HepG2 (cell line): ENCODE measurements at regions not wholly inside any gene's neighbourhood (a gene's known extent, or its start where the extent isn't known, plus 50 kb on each side); places are given as distances from the start of the nearest gene placed in this dataset.

Experiments used
- ATAC-seq: fragments of 200-7000 bp; cut with Tn5 transposase; 3 replicates; pipeline ENCODE4 v1.9.1; 2020; ENCODE audit warnings: mild to moderate bottlenecking, moderate library complexity
- BruUV-seq: library from RNA; stranded (reverse); fragments of 400-500 nt; replicated peaks from 2 replicates; lab custom pipeline; 2021; lab: Mats Ljungman, UMichigan
- CTCF ChIA-PET: fragments of 300-600 bp; formaldehyde crosslinking; extraction: SDS; loops from one replicate; lab custom pipeline; 2021; ENCODE audit warnings: low total read pairs, inconsistent platforms, low intra/inter-chr PET ratio; lab: Yijun Ruan, JAX
- POLR2A ChIA-PET: fragments of 350-600 bp; sonication (Branson Sonifier 250); formaldehyde crosslinking; loops from one replicate; lab custom pipeline; 2020; ENCODE audit warnings: antibody characterized with exemption, inconsistent platforms; lab: Yijun Ruan, JAX
- DNase-seq: peaks from one replicate; pipeline ENCODE4 v3.0.0-alpha.2; 2015; ENCODE audit warnings: low spot score
- FAIRE-seq: peaks from 3 replicates; lab custom pipeline; 2011; peaks lifted over from hg19 to GRCh38; lab: Jason Lieb, UNC
- H2AFZ ChIP-seq: one replicate; pipeline ENCODE4 v1.6.1; 2011; ENCODE audit warnings: low read length, inconsistent platforms
- H3K27ac ChIP-seq: fragments of 300-600 bp; 3 replicates; pipeline ENCODE4 v1.8.0; 2011; ENCODE audit warnings: mixed run types, mild to moderate bottlenecking, mixed read lengths, low read length, inconsistent platforms; ENCODE audit not compliant: insufficient read depth; ENCODE audit errors: extremely low read length
- H3K27me3 ChIP-seq, 2 experiments: fragments of 200-600 bp in 1 of 2; 2 replicates in 1 of 2; 3 replicates in 1 of 2; pipeline versions ENCODE4 v1.6.0 to v1.8.0; 2011; ENCODE audit warnings: low read length in 2 of 2, mild to moderate bottlenecking in 2 of 2, moderate library complexity in 2 of 2, inconsistent platforms in 1 of 2; ENCODE audit not compliant: insufficient read depth in 2 of 2, control insufficient read depth in 1 of 2
- H3K36me3 ChIP-seq, 2 experiments: fragments of 200-600 bp in 1 of 2; replicated peaks in 1 of 2; 2 replicates in 1 of 2; 3 replicates in 1 of 2; pipeline versions ENCODE4 v1.5.1 to v1.8.0; 2011; ENCODE audit warnings: low read length in 2 of 2, inconsistent platforms in 1 of 2; ENCODE audit not compliant: insufficient read depth in 2 of 2, control insufficient read depth in 1 of 2
- H3K4me1 ChIP-seq: 2 replicates; pipeline ENCODE4 v1.5.1; 2012; ENCODE audit warnings: low read length, inconsistent platforms; ENCODE audit not compliant: insufficient read depth
- H3K4me2 ChIP-seq: 2 replicates; pipeline ENCODE4 v1.6.0; 2011; ENCODE audit warnings: low read depth, low read length, inconsistent platforms
- H3K4me3 ChIP-seq, 3 experiments: fragments of 200-600 bp in 1 of 3; sonication (generic), shearing (Covaris generic) in 1 of 3; replicated peaks in 1 of 3; 2 replicates each; pipeline ENCODE4 v1.5.1; 2011 to 2016; ENCODE audit warnings: low read length in 3 of 3, inconsistent platforms in 2 of 3, low read depth in 2 of 3, mild to moderate bottlenecking in 2 of 3, control low read depth in 1 of 3, mixed read lengths in 1 of 3; ENCODE audit not compliant: insufficient read depth in 1 of 3
- H3K79me2 ChIP-seq: one replicate; pipeline ENCODE4 v1.6.1; 2011; ENCODE audit warnings: low read length, inconsistent platforms; ENCODE audit not compliant: insufficient read depth
- H3K9ac ChIP-seq: 2 replicates; pipeline ENCODE4 v1.6.0; 2011; ENCODE audit warnings: mild to moderate bottlenecking, low read depth, low read length, inconsistent platforms; ENCODE audit not compliant: insufficient read depth
- H3K9me3 ChIP-seq: 2 replicates; pipeline ENCODE4 v1.5.1; 2012; ENCODE audit warnings: mild to moderate bottlenecking, low read length
- H4K20me1 ChIP-seq: 2 replicates; pipeline ENCODE4 v1.6.0; 2011; ENCODE audit warnings: inconsistent platforms, mild to moderate bottlenecking, low read length, moderate library complexity; ENCODE audit not compliant: insufficient read depth
- CENPT ChIP-seq: sonication (generic); formaldehyde crosslinking; IDR thresholded peaks from 2 replicates; pipeline ENCODE4 v1.8.0; 2022; ENCODE audit warnings: low read depth, mild to moderate bottlenecking, moderate library complexity, missing genetic modification reagents
- DPF2 ChIP-seq: sonication (generic); formaldehyde crosslinking; IDR thresholded peaks from 2 replicates; pipeline ENCODE4 v1.4.0; 2020; ENCODE audit warnings: mild to moderate bottlenecking, low read depth, missing genetic modification reagents, borderline replicate concordance
- DZIP1 ChIP-seq: sonication (generic); formaldehyde crosslinking; IDR thresholded peaks from 2 replicates; pipeline ENCODE4 v1.5.0; 2020; ENCODE audit warnings: mild to moderate bottlenecking, missing genetic modification reagents
- KLF11 ChIP-seq: IDR thresholded peaks from 2 replicates; pipeline ENCODE4 v1.6.1; 2016; ENCODE audit warnings: missing compliant biosample characterization
- MTERF4 ChIP-seq: sonication (generic); formaldehyde crosslinking; IDR thresholded peaks from 2 replicates; pipeline ENCODE4 v1.8.0; 2023; ENCODE audit warnings: mild to moderate bottlenecking, missing genetic modification reagents
- PAF1 ChIP-seq: IDR thresholded peaks from 2 replicates; pipeline ENCODE4 v1.6.1; 2016; ENCODE audit warnings: missing genetic modification reagents, missing compliant biosample characterization
- SRY ChIP-seq: sonication (generic); formaldehyde crosslinking; IDR thresholded peaks from 2 replicates; pipeline ENCODE4 v1.8.0; 2022; ENCODE audit warnings: mild to moderate bottlenecking, missing genetic modification reagents
- ZFP41 ChIP-seq: sonication (generic); formaldehyde crosslinking; IDR thresholded peaks from 2 replicates; pipeline ENCODE4 v1.4.0; 2020; ENCODE audit warnings: mild to moderate bottlenecking, missing genetic modification reagents, borderline replicate concordance
- ZNF235 ChIP-seq: sonication (generic); formaldehyde crosslinking; IDR thresholded peaks from 2 replicates; pipeline ENCODE4 v1.8.1; 2023; ENCODE audit warnings: mild to moderate bottlenecking, missing genetic modification reagents, borderline replicate concordance
- ZNF644 ChIP-seq: IDR thresholded peaks from 2 replicates; pipeline ENCODE4 v1.6.1; 2016; ENCODE audit warnings: low read depth
- WGBS: methylation state at CpG from one replicate; pipeline ENCODE4 v1.1.6; 2017; ENCODE audit warnings: low lambda C conversion rate; 5-methylcytosine and 5-hydroxymethylcytosine counted together
- in situ Hi-C: cut with HindIII; loops from 2 replicates; pipeline ENCODE4 v1.10.0; 2017; ENCODE audit warnings: low pct_unique_long_range_greater_than_20kb; ENCODE audit not compliant: extremely low pct_ligation_motif_present
- intact Hi-C: fragments of 100-400 bp; cut with micrococcal nuclease; formaldehyde crosslinking; loops from one replicate; pipeline ENCODE4 v1.10.0; 2022; ENCODE audit not compliant: unreplicated experiment

DNA sequence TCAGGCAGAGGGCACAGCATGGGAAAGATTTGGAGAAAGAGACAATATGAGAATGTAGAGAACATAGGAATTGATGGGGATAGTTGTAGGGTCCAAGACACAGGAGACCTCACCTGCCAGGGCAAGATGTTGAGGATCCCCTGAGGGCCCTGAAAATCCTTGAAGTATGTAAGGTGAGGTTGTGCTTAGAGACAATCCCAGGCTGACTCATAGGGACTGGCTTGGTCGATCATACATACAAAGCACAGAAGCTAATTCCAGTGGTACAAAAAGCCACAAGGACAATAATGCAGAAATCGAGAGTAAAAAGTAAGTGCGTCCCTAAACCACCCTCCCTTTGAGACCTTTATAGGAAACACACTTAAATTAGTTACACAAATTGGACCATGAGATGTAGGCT is 468.2 kb downstream of the MIAT start (continued):
- no peak for TF ChIP-seq CENPT
- TF ChIP-seq DPF2 = no peak
- TF ChIP-seq, all 625 proteins: peak for 0

DNA sequence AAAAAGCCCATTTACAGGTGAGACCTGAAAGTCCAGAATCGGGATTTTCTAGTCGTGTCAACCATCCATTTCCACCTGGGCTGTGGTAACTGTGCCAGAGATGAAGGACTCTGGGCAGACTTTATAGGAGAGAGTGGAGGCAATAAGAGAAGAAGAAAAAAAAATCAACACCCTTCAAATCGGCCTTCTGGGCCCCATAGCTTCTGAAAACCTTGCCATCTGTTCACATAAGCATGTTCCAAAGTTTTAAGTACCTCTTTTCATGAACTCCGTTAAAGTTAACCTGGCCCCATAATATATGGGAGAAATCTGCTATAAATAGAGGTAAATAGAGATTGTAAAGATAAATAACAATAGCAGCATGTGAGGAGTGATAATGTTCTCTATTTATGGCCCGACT is 470.5 kb downstream of the MIAT start:
- Histone ChIP-seq H3K27ac (no peak overlapping the region), H2AFZ (no peak overlapping the region), H4K20me1 (no peaks in the 10 kb centered on the region), H3K9me3 (no peaks in the 10 kb centered on the region), H3K27me3 (peaks cover 1 to 17% of the 10 kb centered on the region in 2 experiments; a peak in 2 of 5 replicates), H3K36me3 (no peaks in the 10 kb centered on the region), H3K4me2 (no peak overlapping the region), H3K79me2 (no peaks in the 10 kb centered on the region), H3K4me3 (no peak overlapping the region), H3K4me1 (no peaks in the 10 kb centered on the region), H3K9ac (no peak overlapping the region)
- DNase-seq (no peak), ATAC-seq (no peak), FAIRE-seq (no peak)
- intact Hi-C loops (no loop called here), in situ Hi-C loops (no loop called here)
- ChIA-PET POLR2A (no interaction called here), CTCF (no interaction called here)
- WGBS = 3% methylated on average over 5 of the region's 5 CpGs
- no TSS peak for BruUV-seq
- TF ChIP-seq ZNF235 (CRISPR knock-in tag) (no peak), PAF1 (CRISPR knock-in tag) (no peak), KLF11 (no peak), ZNF644 (CRISPR knock-in tag) (no peak), SRY (CRISPR knock-in tag) (no peak), DZIP1 (CRISPR knock-in tag) (no peak), MTERF4 (no peak), ZFP41 (CRISPR knock-in tag) (no peak)
